Gastrocnemius medialis (tissue), 4 donors: ENCODE measurements at regions not wholly inside any gene's neighbourhood (a gene's known extent, or its start where the extent isn't known, plus 50 kb on each side); places are given as distances from the start of the nearest gene placed in this dataset.
"Not testable (repeated sequence)": the region's sequence is repeated elsewhere in the genome, so short reads cannot be mapped to it uniquely, and the experiment has no call there.

Source experiments
- ATAC-seq, 2 donors: fragments of 150-250 bp; one replicate each; pipeline ENCODE4 v1.9.1; 2016
- DNase-seq, 2 donors: peaks; one replicate each; pipeline ENCODE4 v3.0.0-alpha.2; 2019
- H3K27ac ChIP-seq, 4 donors: fragments of 200-600 bp; sonication (generic); 1 replicate in 1 of 4; 2 replicates in 3 of 4; pipeline ENCODE4 v1.5.1; 2016 to 2018; ENCODE audit warnings: mild to moderate bottlenecking in 2 of 4, moderate library complexity in 1 of 4
- H3K27me3 ChIP-seq, 3 donors: fragments of 200-600 bp; sonication (generic) in 2 of 3; 1 replicate in 1 of 3; 2 replicates in 2 of 3; pipeline versions ENCODE4 v1.5.1 to v1.6.0; 2016 to 2019; ENCODE audit warnings: mild to moderate bottlenecking in 1 of 3, moderate library complexity in 1 of 3
- H3K36me3 ChIP-seq, 2 donors: fragments of 200-600 bp; sonication (generic) in 1 of 2; one replicate each; pipeline ENCODE4 v1.5.1; 2017 to 2018
- H3K4me1 ChIP-seq, 2 donors: fragments of 200-600 bp; sonication (generic) in 1 of 2; one replicate each; pipeline ENCODE4 v1.5.1; 2016 to 2017; ENCODE audit warnings: mild to moderate bottlenecking in 2 of 2
- H3K4me3 ChIP-seq, 4 donors: fragments of 200-600 bp; sonication (generic) in 3 of 4; 1 replicate in 1 of 4; 2 replicates in 3 of 4; pipeline ENCODE4 v1.5.1; 2016 to 2019; ENCODE audit warnings: mild to moderate bottlenecking in 2 of 4
- H3K9me3 ChIP-seq, 3 donors: fragments of 200-600 bp; sonication (generic) in 2 of 3; 1 replicate in 1 of 3; 2 replicates in 2 of 3; pipeline ENCODE4 v1.5.1; 2016 to 2019
- CTCF ChIP-seq, 5 experiments: fragments of 450-650 bp in 3 of 5; fragments of 200-600 bp in 2 of 5; sonication (generic) in 2 of 5; IDR thresholded peaks in 4 of 5; conservative IDR thresholded peaks in 1 of 5; 1 replicate in 4 of 5; 2 replicates in 1 of 5; pipeline ENCODE4 v1.5.1; 2016 to 2019; ENCODE audit warnings: antibody characterized with exemption in 5 of 5, mild to moderate bottlenecking in 3 of 5, moderate library complexity in 3 of 5
- POLR2A ChIP-seq, 2 donors: fragments of 450-650 bp; IDR thresholded peaks; one replicate each; pipeline ENCODE4 v1.6.1; 2017; ENCODE audit warnings: antibody characterized with exemption in 2 of 2, mild to moderate bottlenecking in 2 of 2, moderate library complexity in 2 of 2
- in situ Hi-C, 4 donors: fragments of 200-750 bp; cut with MboI; loops; one replicate each; pipeline versions ENCODE4 v1.15.0 to v1.8.0; 2017; ENCODE audit warnings: low sequenced_read_pairs in 4 of 4
- intact Hi-C: fragments of 100-400 bp; cut with DNase I; formaldehyde crosslinking; loops from one replicate; pipeline ENCODE4 v1.15.1; 2023; ENCODE audit warnings: low total_unique reads

- Histone ChIP-seq H3K27me3 (no peaks in the 10 kb centered on the region), H3K4me3 (no peak overlapping the region), H3K27ac (peak overlapping the region in 1 of 4 donors; percentile 8), H3K36me3 (no peaks in the 10 kb centered on the region), H3K4me1 (peaks cover 16 to 44% of the 10 kb centered on the region in 2 donors), H3K9me3 (no peaks in the 10 kb centered on the region)
- TF ChIP-seq CTCF (IDR thresholded peaks at IDR 0.05 in 4 of 5, conservative IDR thresholded peaks at IDR 0.05 in 1 of 5) (no peak), POLR2A (IDR thresholded peaks at IDR 0.05) (no peak)
- intact Hi-C loops, result no loop called here
- DNase-seq, result no peak
- ATAC-seq, result no peak
- in situ Hi-C loops, result no loop called here
These were observed 93.3 kb downstream of the UTRN start for GRCh38 chr6:144378437-144378836.

- no peaks in the 10 kb centered on the region for H3K27me3 ChIP-seq
- no peak overlapping the region for H3K27ac ChIP-seq
- TF ChIP-seq POLR2A (IDR thresholded peaks at IDR 0.05) (no peak), CTCF (IDR thresholded peaks at IDR 0.05 in 4 of 5, conservative IDR thresholded peaks at IDR 0.05 in 1 of 5) (no peak)
- ATAC-seq (no peak), DNase-seq (no peak)
- H3K9me3 ChIP-seq, result no peaks in the 10 kb centered on the region
- intact Hi-C loops (no loop called here), in situ Hi-C loops (no loop called here)
- peaks cover 16 to 44% of the 10 kb centered on the region in 2 donors for H3K4me1 ChIP-seq
- no peak overlapping the region for H3K4me3 ChIP-seq
- no peaks in the 10 kb centered on the region for H3K36me3 ChIP-seq
These were observed 94.2 kb downstream of the UTRN start for GRCh38 chr6:144379356-144379755.

DNA sequence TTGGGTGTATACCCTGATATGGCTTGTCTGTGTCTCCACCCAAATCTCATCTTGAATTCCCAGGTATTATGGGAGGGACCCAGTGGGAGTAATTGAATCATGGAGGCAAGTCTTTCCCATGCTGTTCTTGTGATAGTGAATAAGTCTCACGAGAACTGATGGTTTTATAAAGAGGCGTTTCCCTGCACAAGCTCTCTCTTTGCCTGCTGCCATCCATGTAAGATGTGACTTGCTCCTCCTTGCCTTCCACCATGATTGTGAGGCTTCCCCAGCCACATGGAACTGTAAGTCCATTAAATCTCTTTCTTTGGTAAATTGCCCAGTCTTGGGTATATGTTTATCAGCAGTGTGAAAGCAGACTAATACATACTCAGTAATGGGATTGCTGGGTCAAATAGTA lies 96.4 kb downstream of the UTRN start:
- intact Hi-C loops, H3K9me3 ChIP-seq, H3K36me3 ChIP-seq, H3K4me3 ChIP-seq, DNase-seq, H3K27me3 ChIP-seq, ATAC-seq, H3K27ac ChIP-seq, in situ Hi-C loops: not testable (repeated sequence)
- peaks cover 16 to 43% of the 10 kb centered on the region in 2 donors for H3K4me1 ChIP-seq

GRCh38 chr6:144383336-144383735 lies 98.2 kb downstream of the UTRN start:
- Histone ChIP-seq H3K27me3 (no peaks in the 10 kb centered on the region), H3K27ac (no peak overlapping the region), H3K4me3 (no peak overlapping the region), H3K36me3 (no peaks in the 10 kb centered on the region), H3K9me3 (no peaks in the 10 kb centered on the region), H3K4me1 (peaks cover 5 to 25% of the 10 kb centered on the region in 2 donors)
- ATAC-seq (no peak), DNase-seq (no peak)
- in situ Hi-C loops (no loop called here), intact Hi-C loops (no loop called here)
- TF ChIP-seq POLR2A (IDR thresholded peaks at IDR 0.05) (no peak), CTCF (IDR thresholded peaks at IDR 0.05 in 4 of 5, conservative IDR thresholded peaks at IDR 0.05 in 1 of 5) (no peak)

DNA sequence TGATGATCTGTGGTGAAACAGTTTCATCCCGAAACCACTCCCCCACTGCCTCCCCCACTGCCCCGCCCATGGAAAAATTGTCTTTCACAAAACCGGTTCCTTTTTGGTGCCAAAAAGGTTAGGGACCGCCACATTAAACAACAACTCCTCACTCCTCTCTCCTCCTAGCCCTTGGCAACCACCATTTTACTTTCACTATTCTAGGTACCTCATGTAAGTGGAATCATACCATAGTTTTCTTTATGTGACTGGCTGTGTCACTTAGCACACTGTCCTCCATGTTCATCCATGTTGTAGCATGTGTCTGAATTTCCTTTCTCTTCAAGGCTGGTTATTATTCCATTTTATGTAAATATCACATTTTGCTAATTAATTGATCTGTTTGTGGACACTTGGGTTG lies 99.3 kb downstream of the UTRN start:
- no peak overlapping the region for H3K4me3 ChIP-seq
- intact Hi-C loops, result no loop called here
- TF ChIP-seq POLR2A (IDR thresholded peaks at IDR 0.05) (no peak), CTCF (IDR thresholded peaks at IDR 0.05 in 4 of 5, conservative IDR thresholded peaks at IDR 0.05 in 1 of 5) (no peak)
- no peaks in the 10 kb centered on the region for H3K9me3 ChIP-seq
- H3K4me1 ChIP-seq, result peaks cover 0 to 15% of the 10 kb centered on the region in 2 donors
- no peaks in the 10 kb centered on the region for H3K36me3 ChIP-seq
- DNase-seq, result no peak
- no peaks in the 10 kb centered on the region for H3K27me3 ChIP-seq
- no peak overlapping the region for H3K27ac ChIP-seq
- in situ Hi-C loops, result no loop called here
- no peak for ATAC-seq

DNA sequence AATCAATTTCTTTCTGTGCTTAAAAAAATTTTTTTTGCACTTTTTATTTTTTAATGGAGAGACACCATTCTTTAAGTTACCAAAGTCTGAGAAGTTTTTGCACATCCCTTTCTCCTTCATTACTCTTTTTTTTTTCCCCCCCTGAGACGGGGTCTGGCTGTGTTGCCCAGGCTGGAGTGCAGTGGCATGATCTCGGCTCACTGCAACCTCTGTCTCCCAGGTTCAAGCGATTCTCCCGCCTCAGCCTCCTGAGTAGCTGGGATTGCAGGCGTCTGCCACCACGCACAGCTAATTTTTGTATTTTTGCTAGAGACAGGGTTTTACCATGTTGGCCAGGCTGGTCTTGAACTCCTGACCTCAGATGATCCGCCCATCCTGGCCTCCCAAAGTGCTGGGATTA lies 104.3 kb downstream of the UTRN start:
- H3K36me3 ChIP-seq, H3K9me3 ChIP-seq, DNase-seq, H3K4me3 ChIP-seq, H3K27me3 ChIP-seq, H3K27ac ChIP-seq, in situ Hi-C loops, ATAC-seq, intact Hi-C loops: not testable (repeated sequence)
- peaks cover 0 to 10% of the 10 kb centered on the region in 2 donors for H3K4me1 ChIP-seq
